NCI-H2107 treated with DMSO at 0.1 percent for 48 hours (cell line): ENCODE measurements at regions not wholly inside any gene's neighbourhood (a gene's known extent, or its start where the extent isn't known, plus 50 kb on each side); places are given as distances from the start of the nearest gene placed in this dataset.
A peak's percentile ranks its signal among the peaks of the same experiment; 100 is the strongest.
"Not testable (repeated sequence)": the region's sequence is repeated elsewhere in the genome, so short reads cannot be mapped to it uniquely, and the experiment has no call there.

ENCODE experiments used
- DNase-seq: peaks from one replicate; lab custom pipeline; 2025; ENCODE audit not compliant: unreplicated experiment; lab: John Stamatoyannopoulos, UW

- DNase-seq = no peak
Measured at GRCh38 chr1:166489356-166489669, 322.5 kb upstream of the FAM78B start.

- peak; percentile 64 for DNase-seq
Measured at GRCh38 chr1:166489670-166490436, 323.1 kb upstream of the FAM78B start.

- no peak for DNase-seq
Measured at GRCh38 chr1:166490437-166490991, 323.7 kb upstream of the FAM78B start.

- DNase-seq = not testable (repeated sequence)
Measured at GRCh38 chr1:166493765-166494164, 327.0 kb upstream of the FAM78B start.

- no peak for DNase-seq
Measured at GRCh38 chr1:166507347-166507746, 331.9 kb upstream of the POGK start.

GRCh38 chr1:166511761-166512160, 327.5 kb upstream of the POGK start:
- no peak for DNase-seq

GRCh38 chr1:166514067-166514466, 325.2 kb upstream of the POGK start:
- DNase-seq = no peak

GRCh38 chr1:166527752-166528151, 311.5 kb upstream of the POGK start:
- DNase-seq = no peak

- DNase-seq = no peak
Measured at GRCh38 chr1:166538646-166539045, 300.6 kb upstream of the POGK start.

GRCh38 chr1:166544036-166544435, 295.2 kb upstream of the POGK start:
- DNase-seq = no peak

- no peak for DNase-seq
Measured at GRCh38 chr1:166544561-166544960, 294.7 kb upstream of the POGK start.

GRCh38 chr1:166552706-166553105, 286.6 kb upstream of the POGK start:
- DNase-seq = no peak

- DNase-seq = no peak
Measured at GRCh38 chr1:166570954-166571353, 268.3 kb upstream of the POGK start.

- DNase-seq = no peak
Measured at GRCh38 chr1:166573199-166573598, 266.1 kb upstream of the POGK start.

- DNase-seq = no peak
Measured at GRCh38 chr1:166579557-166580501, 259.4 kb upstream of the POGK start.

GRCh38 chr1:166588741-166589140, 250.5 kb upstream of the POGK start:
- DNase-seq = no peak

- no peak for DNase-seq
Measured at GRCh38 chr1:166590161-166590560, 249.1 kb upstream of the POGK start.

- no peak for DNase-seq
Measured at GRCh38 chr1:166594646-166595045, 244.6 kb upstream of the POGK start.

- no peak for DNase-seq
Measured at GRCh38 chr1:166597516-166597915, 241.8 kb upstream of the POGK start.

GRCh38 chr1:166600574-166600973, 238.7 kb upstream of the POGK start:
- no peak for DNase-seq

- no peak for DNase-seq
Measured at GRCh38 chr1:166601650-166602278, 237.5 kb upstream of the POGK start.
